ENCODE measurements at regions not wholly inside any gene's neighbourhood (a gene's known extent, or its start where the extent isn't known, plus 50 kb on each side); places are given as distances from the start of the nearest gene placed in this dataset.

DNA sequence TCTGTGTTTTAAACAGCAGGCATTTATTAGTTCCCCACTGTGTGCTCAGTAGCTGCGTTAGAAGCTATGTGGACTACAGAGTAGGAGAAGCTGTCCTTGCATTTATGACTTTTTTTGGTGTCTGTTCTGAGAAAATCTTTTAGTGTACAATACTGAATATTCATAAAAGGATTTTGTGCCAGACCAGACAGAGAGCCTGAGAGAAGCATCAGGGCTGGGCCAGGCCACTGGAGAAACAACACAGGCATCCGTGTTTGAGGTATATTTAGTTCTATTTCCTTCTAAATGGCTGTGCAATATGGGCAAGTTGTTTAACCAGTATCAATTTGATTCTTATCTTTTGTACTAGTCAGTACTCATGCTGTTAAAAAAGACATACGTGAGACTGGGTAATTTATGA is 182.8 kb downstream of the SH2D4B start:
- TF ChIP-seq TEAD4 (IDR thresholded peaks at IDR 0.05; ENCODE audit: low read depth, low read length) (no peak), SP4 (IDR thresholded peaks at IDR 0.05; ENCODE audit: low read length) (no peak), CHD1 (IDR thresholded peaks at IDR 0.05; ENCODE audit: low read depth, low read length) (no peak), FOSL1 (IDR thresholded peaks at IDR 0.05; ENCODE audit: insufficient read depth, low read depth, low read length) (no peak), POLR2A (IDR thresholded peaks at IDR 0.05; ENCODE audit: control extremely low read depth in 1 of 2, low read depth in 2 of 2, low read length in 2 of 2) (no peak)
- TF ChIP-seq, protein P1, sequence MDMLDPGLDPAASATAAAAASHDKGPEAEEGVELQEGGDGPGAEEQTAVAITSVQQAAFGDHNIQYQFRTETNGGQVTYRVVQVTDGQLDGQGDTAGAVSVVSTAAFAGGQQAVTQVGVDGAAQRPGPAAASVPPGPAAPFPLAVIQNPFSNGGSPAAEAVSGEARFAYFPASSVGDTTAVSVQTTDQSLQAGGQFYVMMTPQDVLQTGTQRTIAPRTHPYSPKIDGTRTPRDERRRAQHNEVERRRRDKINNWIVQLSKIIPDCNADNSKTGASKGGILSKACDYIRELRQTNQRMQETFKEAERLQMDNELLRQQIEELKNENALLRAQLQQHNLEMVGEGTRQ (IDR thresholded peaks at IDR 0.05; ENCODE audit: low read length), result no peak
- Histone ChIP-seq H2BK15ac (ENCODE audit: low read length) (no peak overlapping the region), H2BK20ac (ENCODE audit: low read length) (no peak overlapping the region), H2AK5ac (ENCODE audit: low read depth, low read length) (no peak overlapping the region), H3K4ac (replicated peaks; ENCODE audit: insufficient read length, low read depth, low read length) (no peak overlapping the region), H3K27ac (ENCODE audit: low read depth, low read length) (no peak overlapping the region), H2BK120ac (replicated peaks; ENCODE audit: low read depth, low read length) (no peak overlapping the region), H2BK12ac (ENCODE audit: low read depth, low read length) (no peak overlapping the region), H3K79me1 (ENCODE audit: low read depth, low read length) (no peaks in the 10 kb centered on the region), H3K23me2 (ENCODE audit: low read depth, low read length) (no peaks in the 10 kb centered on the region), H4K91ac (replicated peaks; ENCODE audit: insufficient read length, low read length) (no peak overlapping the region), H3K4me3 (ENCODE audit: extremely low read depth in 1 of 4, insufficient read depth in 2 of 4, low read depth in 3 of 4, low read length in 4 of 4) (no peak overlapping the region), H3K36me3 (ENCODE audit: control insufficient read depth in 2 of 4, insufficient read depth in 4 of 4, low read length in 3 of 4) (no peaks in the 10 kb centered on the region), H3K23ac (ENCODE audit: insufficient read length) (no peak overlapping the region), H4K20me1 (replicated peaks in 1 of 2; ENCODE audit: control insufficient read depth in 1 of 2, insufficient read depth in 2 of 2, low read length in 2 of 2) (no peaks in the 10 kb centered on the region), H3K14ac (ENCODE audit: insufficient read length) (no peak overlapping the region), H3K4me1 (replicated peaks in 1 of 4; ENCODE audit: control insufficient read depth in 3 of 4, insufficient read depth in 4 of 4, low read length in 3 of 4) (no peaks in the 10 kb centered on the region), H3K9me3 (ENCODE audit: insufficient read depth in 2 of 2, low read depth in 1 of 2, low read length in 1 of 2) (no peaks in the 10 kb centered on the region), H2BK5ac (ENCODE audit: low read depth, low read length) (no peak overlapping the region), H4K8ac (ENCODE audit: extremely low read depth, insufficient read depth, low read length) (no peak overlapping the region), H4K5ac (ENCODE audit: insufficient read length, low read depth, low read length) (no peak overlapping the region), H3K4me2 (ENCODE audit: insufficient read depth in 1 of 2, low read depth in 2 of 2, low read length in 2 of 2) (no peak overlapping the region), H3K9ac (replicated peaks in 1 of 4; ENCODE audit: extremely low read depth in 1 of 4, low read depth in 3 of 4, low read length in 3 of 4) (no peak overlapping the region), H3K27me3 (replicated peaks in 1 of 4; ENCODE audit: control insufficient read depth in 3 of 4, extremely low read depth in 1 of 4, insufficient read depth in 3 of 4, low read length in 3 of 4) (no peaks in the 10 kb centered on the region), H2AFZ (ENCODE audit: low read length) (no peak overlapping the region), H3K18ac (ENCODE audit: extremely low read depth, low read length) (no peak overlapping the region; the same call in 1 of the 2 replicates), H3K56ac (replicated peaks; ENCODE audit: insufficient read length, low read depth, low read length) (no peak overlapping the region), H3K79me2 (ENCODE audit: control insufficient read depth in 1 of 2, insufficient read depth in 2 of 2, low read length in 2 of 2) (no peaks in the 10 kb centered on the region)
- no peak for DNase-seq (ENCODE audit: low read depth in 1 of 2, low spot score in 2 of 2)
- POLR2A ChIA-PET (ENCODE audit: partially characterized antibody), result interaction anchor here (0.6 kb wide), 1 partner anchor 750 kb away, joined by 3 read pairs; no protein-coding TSS in a partner anchor
- CTCF ChIA-PET (ENCODE audit: partially characterized antibody), result interaction anchor here (0.7 to 1.0 kb wide), 2 partner anchors 135 to 210 kb away, joined by 3 to 4 read pairs; no protein-coding TSS in a partner anchor
- 86% methylated on average over 3 of the region's 3 CpGs; no CpG with 5 or more reads in 1 of the 2 experiments for WGBS, 2 experiments (ENCODE audit: extremely low coverage in 1 of 2, insufficient coverage in 1 of 2, insufficient read length in 1 of 2, insufficient replicate concordance in 2 of 2, low coverage in 1 of 2, low lambda C conversion rate in 2 of 2, missing lambda C conversion rate in 1 of 2)
- no peak for FAIRE-seq
